ENCODE measurements at regions not wholly inside any gene's neighbourhood (a gene's known extent, or its start where the extent isn't known, plus 50 kb on each side); places are given as distances from the start of the nearest gene placed in this dataset.
"Not testable (repeated sequence)": the region's sequence is repeated elsewhere in the genome, so short reads cannot be mapped to it uniquely, and the experiment has no call there.

GRCh38 chr6:121595646-121596045 is 160.2 kb downstream of the GJA1 start:
- DNase-seq (ENCODE audit: low read depth in 3 of 3) = no peak

DNA sequence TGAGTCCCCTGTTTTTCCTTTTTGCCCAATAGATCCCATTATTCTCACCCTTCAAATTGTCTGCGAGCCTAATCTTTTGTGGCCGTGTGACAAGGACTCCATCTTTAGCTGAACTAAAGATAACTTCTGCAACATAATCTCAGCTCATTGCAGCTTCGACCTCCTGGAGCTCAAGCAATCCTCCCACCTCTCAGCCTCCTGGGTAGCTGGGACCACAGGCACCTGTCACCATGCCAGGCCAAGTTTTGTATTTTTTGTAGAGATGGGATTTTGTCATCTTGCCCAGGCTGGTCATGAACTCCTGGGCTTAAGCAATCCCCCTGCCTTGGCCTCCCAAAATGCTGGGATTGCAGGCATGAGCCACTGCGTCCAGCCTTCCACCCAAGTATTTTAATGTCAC is 161.0 kb downstream of the GJA1 start:
- no peak for DNase-seq (ENCODE audit: low read depth in 3 of 3)

- no peak for DNase-seq (ENCODE audit: low read depth in 3 of 3)
These were observed 162.2 kb downstream of the GJA1 start for GRCh38 chr6:121597654-121598053.

GRCh38 chr6:121599331-121599730 is 163.9 kb downstream of the GJA1 start:
- not testable (repeated sequence) for DNase-seq (ENCODE audit: low read depth in 3 of 3)

GRCh38 chr6:121600389-121601168 is 165.1 kb downstream of the GJA1 start:
- no peak for DNase-seq (ENCODE audit: low read depth in 3 of 3)

DNA sequence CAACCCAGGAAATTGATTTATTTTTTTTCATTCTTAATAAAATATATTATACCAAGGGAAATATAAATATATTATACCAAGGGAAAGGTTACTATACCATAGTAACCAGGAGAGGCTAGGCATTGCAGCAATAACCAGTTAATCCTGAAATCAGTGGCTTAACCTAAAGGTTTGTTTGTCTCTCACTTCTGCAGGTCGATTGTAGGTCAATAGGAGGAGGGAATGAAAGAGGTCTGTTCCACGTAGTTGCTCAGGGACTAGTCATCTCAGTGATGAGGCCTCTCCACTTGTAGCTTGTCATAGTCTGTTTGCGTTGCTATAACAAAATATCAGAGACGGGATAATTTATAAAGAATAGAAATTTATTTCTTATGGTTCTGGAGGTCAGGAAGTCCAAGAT is 168.0 kb downstream of the GJA1 start:
- no peak for DNase-seq (ENCODE audit: low read depth in 3 of 3)

DNA sequence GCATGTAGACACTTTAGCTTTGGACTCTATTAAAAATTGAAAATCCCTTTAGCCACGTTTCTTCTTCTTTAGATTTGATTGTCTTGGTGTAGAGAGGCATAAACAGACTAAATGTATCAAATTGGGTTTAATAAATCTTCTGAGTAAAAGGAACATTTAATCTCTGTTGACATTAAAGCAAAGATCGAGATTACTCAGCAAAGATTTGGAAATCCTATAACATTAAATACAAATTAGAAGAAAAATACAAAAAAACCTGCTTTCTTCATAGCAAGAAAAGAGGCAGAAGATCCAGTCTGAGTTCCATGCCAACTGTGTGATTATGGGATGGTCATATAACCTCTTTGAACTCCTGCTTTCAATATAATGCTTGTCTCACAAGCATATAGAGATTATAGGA is 172.3 kb downstream of the GJA1 start:
- DNase-seq (ENCODE audit: low read depth in 3 of 3) = no peak

GRCh38 chr6:121608270-121608669 is 172.8 kb downstream of the GJA1 start:
- DNase-seq (ENCODE audit: low read depth in 3 of 3) = no peak

GRCh38 chr6:121609281-121609680 is 173.8 kb downstream of the GJA1 start:
- DNase-seq (ENCODE audit: low read depth in 3 of 3) = no peak

DNA sequence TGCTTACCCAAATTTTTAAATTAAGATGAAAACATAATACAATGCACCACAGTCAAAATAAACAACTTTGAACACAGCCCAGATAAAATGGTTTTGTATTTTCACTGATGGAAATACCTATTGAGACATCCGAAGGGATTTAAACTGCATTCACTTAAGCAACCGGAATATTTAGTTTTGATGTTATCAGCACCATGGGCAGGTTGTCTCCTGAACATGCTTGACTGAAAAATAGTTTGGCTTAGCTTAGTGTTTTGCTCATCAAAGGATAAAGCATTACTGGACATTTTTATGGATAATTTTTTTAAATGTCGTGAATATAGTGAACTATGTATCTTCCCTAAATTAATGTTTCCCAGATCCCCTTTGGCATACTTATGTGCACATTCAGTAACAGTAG is 177.5 kb downstream of the GJA1 start:
- DNase-seq (ENCODE audit: low read depth in 3 of 3) = no peak

- DNase-seq (ENCODE audit: low read depth in 3 of 3) = no peak
These were observed 178.7 kb downstream of the GJA1 start for GRCh38 chr6:121614115-121614514.

GRCh38 chr6:121615493-121615892 is 180.0 kb downstream of the GJA1 start:
- DNase-seq (ENCODE audit: low read depth in 3 of 3) = no peak

- no peak for DNase-seq (ENCODE audit: low read depth in 3 of 3)
These were observed 181.0 kb downstream of the GJA1 start for GRCh38 chr6:121616406-121616805.

GRCh38 chr6:121617388-121617787 is 181.9 kb downstream of the GJA1 start:
- no peak for DNase-seq (ENCODE audit: low read depth in 3 of 3)

DNA sequence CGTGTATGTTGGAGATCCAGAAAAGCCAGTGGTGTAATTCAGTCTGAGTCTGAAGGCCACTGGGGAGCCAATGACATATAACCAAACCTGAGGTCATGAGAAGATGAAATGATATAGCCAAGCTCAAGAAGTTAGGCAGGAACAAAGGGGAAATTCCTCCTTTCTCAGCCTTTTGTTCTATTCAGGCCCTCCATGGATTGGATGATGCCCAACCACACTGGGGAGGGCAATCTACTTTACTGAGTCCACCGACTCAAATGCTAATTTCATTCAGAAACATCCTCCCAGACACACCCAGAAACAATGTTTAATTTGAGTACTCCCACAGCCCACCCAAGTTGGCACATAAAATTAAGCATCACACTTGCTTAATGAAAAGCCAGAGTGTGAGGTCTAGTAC is 183.6 kb downstream of the GJA1 start:
- DNase-seq (ENCODE audit: low read depth in 3 of 3) = no peak

- DNase-seq (ENCODE audit: low read depth in 3 of 3) = no peak
These were observed 184.7 kb downstream of the GJA1 start for GRCh38 chr6:121619987-121620740.

GRCh38 chr6:121627761-121628160 is 192.3 kb downstream of the GJA1 start:
- DNase-seq (ENCODE audit: low read depth in 3 of 3) = no peak

DNA sequence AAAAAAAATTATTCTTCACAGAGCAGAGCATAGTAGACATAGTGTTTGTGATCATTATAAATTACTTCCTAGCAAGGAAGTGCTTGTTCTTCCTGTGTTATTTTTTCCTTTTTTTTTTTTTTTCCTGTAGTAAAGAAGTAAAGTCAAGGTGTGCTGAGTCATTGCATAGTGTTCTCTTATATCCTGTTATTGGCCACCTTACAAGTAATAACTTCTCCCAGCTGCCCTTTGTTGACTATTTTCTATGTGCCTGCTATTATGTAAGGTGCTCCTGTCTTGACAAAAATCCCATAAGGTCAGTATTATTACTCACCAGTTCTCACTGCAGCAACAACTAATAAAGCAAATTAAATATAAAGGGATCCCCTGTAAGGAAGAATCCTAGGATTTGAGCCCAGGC is 195.3 kb downstream of the GJA1 start:
- no peak for DNase-seq (ENCODE audit: low read depth in 3 of 3)

GRCh38 chr6:121631752-121632151 is 196.3 kb downstream of the GJA1 start:
- not testable (repeated sequence) for DNase-seq (ENCODE audit: low read depth in 3 of 3)

GRCh38 chr6:121633309-121633708 is 197.9 kb downstream of the GJA1 start:
- no peak for DNase-seq (ENCODE audit: low read depth in 3 of 3)

DNA sequence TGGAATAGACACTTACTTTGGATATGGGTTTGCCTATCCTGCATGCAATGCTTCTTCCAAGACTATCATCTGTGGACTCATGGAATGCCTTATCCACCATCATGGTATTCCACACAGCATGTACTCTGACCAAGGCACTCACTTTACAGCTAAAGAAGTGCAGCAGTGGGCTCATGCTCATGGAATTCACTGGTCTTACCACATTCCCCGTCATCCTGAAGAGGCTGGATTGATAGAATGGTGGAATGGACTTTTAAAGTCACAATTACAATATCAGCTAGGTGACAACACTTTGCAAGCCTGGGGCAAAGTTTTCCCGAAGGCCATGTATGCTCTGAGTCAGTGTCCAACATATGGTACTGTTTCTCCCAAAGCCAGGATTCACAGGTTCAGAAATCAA is 199.1 kb downstream of the GJA1 start:
- DNase-seq (ENCODE audit: low read depth in 3 of 3) = not testable (repeated sequence)

- no peak for DNase-seq (ENCODE audit: low read depth in 3 of 3)
These were observed 199.9 kb downstream of the GJA1 start for GRCh38 chr6:121635355-121635754.

GRCh38 chr6:121636217-121636616 is 200.8 kb downstream of the GJA1 start:
- not testable (repeated sequence) for DNase-seq (ENCODE audit: low read depth in 3 of 3)

All from stimulated activated CD4-positive, alpha-beta T cell treated with anti-CD3 and anti-CD28 coated beads, TNF-alpha, amount 100 ng/mL, for 48 hours (primary cell).